ENCODE measurements at regions not wholly inside any gene's neighbourhood (a gene's known extent, or its start where the extent isn't known, plus 50 kb on each side); places are given as distances from the start of the nearest gene placed in this dataset.
A peak's percentile ranks its signal among the peaks of the same experiment; 100 is the strongest.
"Not testable (repeated sequence)": the region's sequence is repeated elsewhere in the genome, so short reads cannot be mapped to it uniquely, and the experiment has no call there.

- in situ Hi-C loops (cut with HindIII; ENCODE audit: low pct_unique_long_range_greater_than_20kb, low sequenced_read_pairs), result no loop called here
- no peak for DNase-seq (ENCODE audit: low read depth)
Measured at GRCh38 chr3:110491413-110491812, 580.2 kb upstream of the NECTIN3 start.

- in situ Hi-C loops (cut with HindIII; ENCODE audit: low pct_unique_long_range_greater_than_20kb, low sequenced_read_pairs), result no loop called here
Measured at GRCh38 chr3:110492876-110493275, 578.7 kb upstream of the NECTIN3 start.

GRCh38 chr3:110493438-110494092 is 578.1 kb upstream of the NECTIN3 start:
- in situ Hi-C loops (cut with HindIII; ENCODE audit: low pct_unique_long_range_greater_than_20kb, low sequenced_read_pairs), result no loop called here
- no peak for DNase-seq (ENCODE audit: low read depth)

More at GRCh38 chr3:110492876-110493275, 578.7 kb upstream of the NECTIN3 start:
- no peak for DNase-seq (ENCODE audit: low read depth)

GRCh38 chr3:110494093-110494490 is 577.5 kb upstream of the NECTIN3 start:
- DNase-seq (ENCODE audit: low read depth), result no peak
- in situ Hi-C loops (cut with HindIII; ENCODE audit: low pct_unique_long_range_greater_than_20kb, low sequenced_read_pairs), result no loop called here

- DNase-seq (ENCODE audit: low read depth), result no peak
- in situ Hi-C loops (cut with HindIII; ENCODE audit: low pct_unique_long_range_greater_than_20kb, low sequenced_read_pairs), result no loop called here
Measured at GRCh38 chr3:110494728-110495127, 576.9 kb upstream of the NECTIN3 start.

- DNase-seq (ENCODE audit: low read depth), result no peak
- in situ Hi-C loops (cut with HindIII; ENCODE audit: low pct_unique_long_range_greater_than_20kb, low sequenced_read_pairs), result no loop called here
Measured at GRCh38 chr3:110495201-110495927, 576.3 kb upstream of the NECTIN3 start.

GRCh38 chr3:110504401-110504800 is 567.2 kb upstream of the NECTIN3 start:
- no peak for DNase-seq (ENCODE audit: low read depth)
- in situ Hi-C loops (cut with HindIII; ENCODE audit: low pct_unique_long_range_greater_than_20kb, low sequenced_read_pairs), result no loop called here

- in situ Hi-C loops (cut with HindIII; ENCODE audit: low pct_unique_long_range_greater_than_20kb, low sequenced_read_pairs), result no loop called here
- no peak for DNase-seq (ENCODE audit: low read depth)
Measured at GRCh38 chr3:110504901-110505300, 566.7 kb upstream of the NECTIN3 start.

- DNase-seq (ENCODE audit: low read depth), result no peak
- in situ Hi-C loops (cut with HindIII; ENCODE audit: low pct_unique_long_range_greater_than_20kb, low sequenced_read_pairs), result no loop called here
Measured at GRCh38 chr3:110506890-110507289, 564.7 kb upstream of the NECTIN3 start.

- in situ Hi-C loops (cut with HindIII; ENCODE audit: low pct_unique_long_range_greater_than_20kb, low sequenced_read_pairs), result not testable (repeated sequence)
Measured at GRCh38 chr3:110507570-110507969, 564.0 kb upstream of the NECTIN3 start.

GRCh38 chr3:110512961-110513360 is 558.7 kb upstream of the NECTIN3 start:
- no peak for DNase-seq (ENCODE audit: low read depth)
- in situ Hi-C loops (cut with HindIII; ENCODE audit: low pct_unique_long_range_greater_than_20kb, low sequenced_read_pairs), result no loop called here

More at GRCh38 chr3:110507570-110507969, 564.0 kb upstream of the NECTIN3 start:
- DNase-seq (ENCODE audit: low read depth), result not testable (repeated sequence)

GRCh38 chr3:110518031-110518430 is 553.6 kb upstream of the NECTIN3 start:
- in situ Hi-C loops (cut with HindIII; ENCODE audit: low pct_unique_long_range_greater_than_20kb, low sequenced_read_pairs), result no loop called here
- no peak for DNase-seq (ENCODE audit: low read depth)

- in situ Hi-C loops (cut with HindIII; ENCODE audit: low pct_unique_long_range_greater_than_20kb, low sequenced_read_pairs), result no loop called here
- DNase-seq (ENCODE audit: low read depth), result no peak
Measured at GRCh38 chr3:110519071-110519470, 552.5 kb upstream of the NECTIN3 start.

GRCh38 chr3:110521019-110521418 is 550.6 kb upstream of the NECTIN3 start:
- in situ Hi-C loops (cut with HindIII; ENCODE audit: low pct_unique_long_range_greater_than_20kb, low sequenced_read_pairs), result no loop called here
- DNase-seq (ENCODE audit: low read depth), result no peak

GRCh38 chr3:110525558-110526064 is 546.0 kb upstream of the NECTIN3 start:
- DNase-seq (ENCODE audit: low read depth); in situ Hi-C loops (cut with HindIII; ENCODE audit: low pct_unique_long_range_greater_than_20kb, low sequenced_read_pairs): not testable (repeated sequence)

- in situ Hi-C loops (cut with HindIII; ENCODE audit: low pct_unique_long_range_greater_than_20kb, low sequenced_read_pairs), result no loop called here
- DNase-seq (ENCODE audit: low read depth), result peak; percentile 51
Measured at GRCh38 chr3:110526777-110527727, 544.6 kb upstream of the NECTIN3 start.

- DNase-seq (ENCODE audit: low read depth), result no peak
- in situ Hi-C loops (cut with HindIII; ENCODE audit: low pct_unique_long_range_greater_than_20kb, low sequenced_read_pairs), result no loop called here
Measured at GRCh38 chr3:110528305-110529121, 543.1 kb upstream of the NECTIN3 start.

GRCh38 chr3:110530902-110531301 is 540.7 kb upstream of the NECTIN3 start:
- in situ Hi-C loops (cut with HindIII; ENCODE audit: low pct_unique_long_range_greater_than_20kb, low sequenced_read_pairs), result no loop called here
- no peak for DNase-seq (ENCODE audit: low read depth)

All from Caki2 (cell line).